GM18870 (cell line): ENCODE measurements at regions not wholly inside any gene's neighbourhood (a gene's known extent, or its start where the extent isn't known, plus 50 kb on each side); places are given as distances from the start of the nearest gene placed in this dataset.
"Not testable (repeated sequence)": the region's sequence is repeated elsewhere in the genome, so short reads cannot be mapped to it uniquely, and the experiment has no call there.

Experiments
- ATAC-seq: cut with Tn5 transposase; IDR thresholded peaks from one replicate; pipeline ENCODE4 v1.9.1; 2021; ENCODE audit warnings: moderate library complexity; ENCODE audit not compliant: unreplicated experiment

DNA sequence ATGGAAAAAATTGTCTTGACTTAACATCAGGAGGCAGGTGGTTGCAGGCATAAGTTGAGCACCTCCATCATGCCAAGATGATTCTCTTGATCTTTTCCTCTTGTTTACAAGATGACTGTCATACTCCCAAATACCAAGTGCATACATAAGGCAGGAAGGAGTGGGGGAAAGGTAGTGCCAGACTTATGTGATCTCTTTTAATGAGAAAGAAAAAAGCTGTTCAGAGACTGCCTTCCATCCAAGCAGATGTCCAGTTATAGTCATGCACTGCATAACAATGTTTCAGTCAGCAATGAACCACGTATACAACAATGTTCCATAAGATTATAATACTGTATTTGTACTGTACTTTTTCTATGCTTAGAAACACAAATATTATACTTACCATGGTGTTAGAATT lies 135.7 kb downstream of the EHF start:
- ATAC-seq, result no peak

- no peak for ATAC-seq
Observed at GRCh38 chr11:34755671-34756070, 134.8 kb downstream of the EHF start.

DNA sequence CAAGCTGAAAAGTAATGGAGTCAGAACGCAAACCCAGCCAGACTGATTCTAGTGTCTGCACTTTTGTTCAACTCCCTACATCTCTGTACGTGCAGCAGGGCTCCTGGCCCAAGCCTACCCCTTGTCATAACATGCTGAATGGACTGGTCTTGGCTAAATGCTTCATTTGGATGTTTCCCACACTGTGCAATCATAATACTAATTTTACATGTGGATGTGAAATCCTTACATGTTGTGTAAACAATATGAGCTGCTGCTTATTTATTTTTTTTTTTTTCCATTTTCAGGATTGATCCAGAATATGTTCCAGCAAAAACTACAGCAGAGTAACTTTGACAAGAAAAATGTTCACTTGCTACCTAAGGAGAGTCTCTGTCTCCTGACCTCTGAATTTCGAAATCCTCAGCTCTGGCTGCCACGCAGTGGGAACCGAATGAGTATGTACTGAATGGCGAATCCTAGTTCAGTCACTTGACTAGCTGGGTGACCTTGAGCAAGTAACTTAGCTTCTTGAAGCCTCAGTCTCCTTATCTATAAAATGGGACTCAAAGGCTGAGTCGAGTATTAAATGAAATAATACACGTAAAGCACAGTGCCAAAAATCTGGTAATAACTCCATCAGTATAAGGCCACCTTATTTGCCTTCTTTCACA lies 133.4 kb downstream of the EHF start:
- ATAC-seq, result no peak

GRCh38 chr11:34750692-34751405 lies 130.0 kb downstream of the EHF start:
- no peak for ATAC-seq

- no peak for ATAC-seq
Observed at GRCh38 chr11:34749666-34750659, 129.1 kb downstream of the EHF start.

DNA sequence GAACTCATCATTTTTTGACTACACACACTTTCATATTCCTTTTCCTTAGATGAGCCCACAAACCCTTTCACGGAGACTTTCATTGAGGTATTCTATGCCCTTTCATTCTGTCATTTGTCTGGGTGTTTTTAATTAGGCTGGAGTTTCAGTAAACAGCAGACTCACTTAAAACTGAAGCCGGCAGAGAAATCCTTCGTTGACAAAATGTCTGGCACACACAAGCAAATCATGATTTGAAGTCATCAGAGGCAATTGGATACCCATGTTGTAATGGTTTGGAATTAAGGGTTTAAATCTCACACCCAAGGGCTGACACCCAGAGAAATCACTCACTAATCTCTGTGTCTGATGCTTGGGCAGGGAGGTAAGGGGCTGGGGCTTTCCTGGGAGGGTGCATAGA lies 127.1 kb downstream of the EHF start:
- no peak for ATAC-seq

DNA sequence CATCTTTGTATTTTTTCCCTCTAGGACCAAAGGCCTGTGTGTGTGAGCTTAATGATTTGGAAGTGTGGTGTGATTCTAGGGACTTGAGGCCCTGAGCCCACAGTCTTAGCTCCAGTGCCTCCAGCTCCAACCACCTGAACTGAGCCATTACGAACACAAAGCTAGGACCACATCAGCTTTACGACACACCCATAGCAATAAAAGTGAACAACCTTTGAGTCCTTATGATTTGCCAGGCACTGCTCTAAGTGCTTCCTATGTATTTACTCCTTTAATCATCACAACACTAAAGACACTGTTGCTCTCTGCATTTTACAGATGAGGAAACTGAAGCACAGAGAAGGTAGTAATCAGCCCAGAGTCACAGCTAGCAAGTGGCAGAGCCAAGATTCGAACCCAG lies 126.4 kb downstream of the EHF start:
- ATAC-seq, result no peak

DNA sequence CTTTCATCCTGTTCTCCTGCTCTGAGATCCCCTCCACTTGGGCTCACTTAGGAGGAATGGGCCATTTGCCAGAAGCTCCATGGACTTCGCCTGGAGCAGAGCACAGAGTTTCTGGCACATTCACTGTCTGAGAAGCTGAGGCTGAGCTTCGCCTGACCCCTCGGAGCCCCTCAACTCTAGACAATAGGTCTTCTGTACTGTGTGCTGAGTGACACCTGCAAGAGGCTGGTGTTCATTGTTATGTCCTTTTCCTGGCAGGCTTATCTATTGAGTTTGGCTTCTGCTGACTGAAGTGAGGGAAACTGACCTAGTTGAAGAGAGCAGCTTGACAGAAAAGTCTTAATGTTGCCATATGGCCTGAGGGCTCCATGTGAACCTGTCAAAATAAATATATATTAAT lies 124.3 kb downstream of the EHF start:
- ATAC-seq, result no peak

GRCh38 chr11:34744511-34744910 lies 123.6 kb downstream of the EHF start:
- ATAC-seq, result no peak

DNA sequence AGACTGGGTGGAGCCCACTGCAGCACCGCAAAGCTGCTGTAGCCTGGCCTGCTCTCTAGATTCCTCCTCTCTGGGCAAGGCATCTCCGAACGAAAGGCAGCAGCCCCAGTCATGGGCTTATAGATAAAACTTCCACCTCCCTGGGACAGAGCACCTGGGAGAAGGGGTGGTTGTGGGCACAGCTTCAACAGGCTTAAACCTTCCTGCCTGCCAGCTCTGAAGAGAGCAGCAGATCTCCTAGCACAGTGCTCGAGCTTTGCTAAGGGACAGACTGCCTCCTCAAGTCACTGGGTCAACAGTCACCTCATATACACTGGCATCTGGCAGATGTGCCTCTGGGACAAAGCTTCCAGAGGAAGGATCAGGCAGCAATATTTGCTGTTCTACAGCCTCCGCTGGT lies 117.3 kb downstream of the EHF start:
- ATAC-seq, result no peak

- no peak for ATAC-seq
Observed at GRCh38 chr11:34732831-34733230, 111.9 kb downstream of the EHF start.

GRCh38 chr11:34731603-34732002 lies 110.7 kb downstream of the EHF start:
- ATAC-seq, result no peak

GRCh38 chr11:34730544-34731295 lies 109.8 kb downstream of the EHF start:
- no peak for ATAC-seq

GRCh38 chr11:34728609-34729008 lies 107.7 kb downstream of the EHF start:
- no peak for ATAC-seq

GRCh38 chr11:34727228-34727737 lies 106.4 kb downstream of the EHF start:
- no peak for ATAC-seq

GRCh38 chr11:34724973-34725372 lies 104.1 kb downstream of the EHF start:
- ATAC-seq, result no peak

- no peak for ATAC-seq
Observed at GRCh38 chr11:34721646-34722045, 100.8 kb downstream of the EHF start.

DNA sequence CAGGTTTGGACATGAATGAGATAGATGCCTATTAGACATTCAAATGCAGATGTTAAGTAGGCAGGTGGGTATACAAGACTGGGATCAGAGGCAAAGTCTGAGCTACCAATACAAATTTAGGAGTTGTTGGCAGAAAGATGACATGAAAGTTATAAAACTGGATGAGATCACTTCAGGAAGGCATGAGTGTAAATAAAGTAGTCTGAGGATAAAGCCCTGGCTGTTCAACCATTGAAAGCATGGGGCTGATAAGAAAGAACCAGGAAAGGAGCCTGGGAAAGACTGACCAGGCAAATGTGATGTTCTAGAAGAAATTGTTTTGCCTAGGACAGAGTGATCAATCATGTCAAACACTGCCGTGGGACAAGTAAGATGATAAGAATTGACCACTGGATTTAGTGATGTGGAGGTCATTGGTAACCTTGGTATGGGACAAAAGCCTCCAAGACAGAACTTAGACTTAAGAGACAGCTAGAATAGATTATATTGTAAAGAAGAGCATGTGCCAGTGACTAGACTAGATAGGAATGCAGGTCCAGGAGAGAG lies 98.5 kb downstream of the EHF start:
- ATAC-seq, result no peak

DNA sequence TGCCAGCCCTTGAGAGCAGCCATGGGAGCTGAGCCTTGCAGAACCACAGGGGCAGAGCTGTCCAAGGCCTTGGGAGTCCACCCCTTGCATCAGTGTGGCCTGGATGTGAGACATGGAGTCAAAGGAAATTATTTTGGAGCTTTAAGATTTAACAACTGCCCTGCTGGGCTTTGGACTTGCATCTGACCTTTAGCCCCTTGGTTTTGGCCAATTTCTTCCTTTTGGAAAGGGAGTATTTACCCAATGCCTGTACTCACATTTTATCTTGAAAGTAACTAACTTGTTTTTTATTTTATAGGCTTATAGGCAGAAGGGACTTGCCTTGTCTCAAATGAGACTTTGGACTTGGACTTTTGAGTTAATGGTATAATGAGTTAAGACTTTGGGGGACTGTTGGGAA lies 92.7 kb downstream of the EHF start:
- not testable (repeated sequence) for ATAC-seq
